NCI-H82 treated with DMSO at 0.1 percent for 48 hours (cell line): ENCODE measurements at regions not wholly inside any gene's neighbourhood (a gene's known extent, or its start where the extent isn't known, plus 50 kb on each side); places are given as distances from the start of the nearest gene placed in this dataset.

Experiments used
- DNase-seq: peaks from one replicate; lab custom pipeline; 2025; ENCODE audit not compliant: unreplicated experiment; lab: John Stamatoyannopoulos, UW

GRCh38 chr5:171600741-171601265, 181.4 kb downstream of the FGF18 start:
- no peak for DNase-seq

- DNase-seq: no peak
Observed at GRCh38 chr5:171601266-171601881, 181.9 kb downstream of the FGF18 start.

GRCh38 chr5:171603591-171603990, 182.0 kb upstream of the SMIM23 start:
- DNase-seq: no peak

- no peak for DNase-seq
Observed at GRCh38 chr5:171604195-171604594, 181.4 kb upstream of the SMIM23 start.

GRCh38 chr5:171606414-171607024, 179.1 kb upstream of the SMIM23 start:
- no peak for DNase-seq

GRCh38 chr5:171607863-171608262, 177.8 kb upstream of the SMIM23 start:
- DNase-seq: no peak

GRCh38 chr5:171609806-171610452, 175.7 kb upstream of the SMIM23 start:
- no peak for DNase-seq

GRCh38 chr5:171610686-171611085, 174.9 kb upstream of the SMIM23 start:
- DNase-seq: no peak

GRCh38 chr5:171612749-171613148, 172.9 kb upstream of the SMIM23 start:
- no peak for DNase-seq

GRCh38 chr5:171614511-171614910, 171.1 kb upstream of the SMIM23 start:
- DNase-seq: no peak

GRCh38 chr5:171614971-171615653, 170.5 kb upstream of the SMIM23 start:
- DNase-seq: no peak

GRCh38 chr5:171615705-171616640, 169.6 kb upstream of the SMIM23 start:
- DNase-seq: no peak

GRCh38 chr5:171617266-171617665, 168.4 kb upstream of the SMIM23 start:
- no peak for DNase-seq

GRCh38 chr5:171617817-171618591, 167.6 kb upstream of the SMIM23 start:
- DNase-seq: no peak

GRCh38 chr5:171619196-171619595, 166.4 kb upstream of the SMIM23 start:
- DNase-seq: no peak

GRCh38 chr5:171619744-171620143, 165.9 kb upstream of the SMIM23 start:
- no peak for DNase-seq

GRCh38 chr5:171622010-171622409, 163.6 kb upstream of the SMIM23 start:
- no peak for DNase-seq

GRCh38 chr5:171623107-171623506, 162.5 kb upstream of the SMIM23 start:
- no peak for DNase-seq

GRCh38 chr5:171623551-171624097, 162.0 kb upstream of the SMIM23 start:
- no peak for DNase-seq

GRCh38 chr5:171624396-171624795, 161.2 kb upstream of the SMIM23 start:
- DNase-seq: no peak
